ENCODE measurements at regions not wholly inside any gene's neighbourhood (a gene's known extent, or its start where the extent isn't known, plus 50 kb on each side); places are given as distances from the start of the nearest gene placed in this dataset.

GRCh38 chr18:24548583-24548982, 88.1 kb downstream of the HRH4 start:
- TF ChIP-seq TAF1 (IDR thresholded peaks at IDR 0.05; ENCODE audit: borderline replicate concordance, insufficient read depth, low read length): no peak
- no peak for TF ChIP-seq FOXP2 (optimal IDR thresholded peaks at IDR 0.05; ENCODE audit: borderline replicate concordance, extremely low read depth, extremely low read length, insufficient read depth)
- TF ChIP-seq SIN3A (IDR thresholded peaks at IDR 0.05; ENCODE audit: borderline replicate concordance, insufficient read depth, low read length): no peak
- TF ChIP-seq POLR2AphosphoS5 (IDR thresholded peaks at IDR 0.05; ENCODE audit: low read depth, low read length): no peak

DNA sequence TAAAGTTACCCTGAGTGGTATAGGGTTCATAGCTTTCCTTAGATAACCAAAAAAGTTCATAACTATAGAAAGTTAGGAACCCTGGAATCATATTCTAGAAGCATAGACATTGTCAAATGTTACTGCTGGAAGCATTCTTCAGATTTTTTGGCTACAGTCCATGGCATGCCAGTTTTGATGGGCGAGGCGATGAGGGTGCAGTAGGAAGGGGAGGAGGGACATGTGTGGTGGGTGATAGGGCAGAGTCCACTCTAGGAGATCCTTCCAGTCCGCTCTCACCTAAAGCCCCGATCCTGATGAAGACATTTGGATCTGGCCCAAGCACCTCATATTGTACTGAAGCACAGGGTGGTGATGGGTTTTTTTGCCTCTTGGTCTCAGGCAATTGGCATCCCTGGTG, 91.8 kb downstream of the HRH4 start:
- TF ChIP-seq POLR2AphosphoS5 (IDR thresholded peaks at IDR 0.05; ENCODE audit: low read depth, low read length): no peak
- no peak for TF ChIP-seq TAF1 (IDR thresholded peaks at IDR 0.05; ENCODE audit: borderline replicate concordance, insufficient read depth, low read length)
- TF ChIP-seq, protein P1, sequence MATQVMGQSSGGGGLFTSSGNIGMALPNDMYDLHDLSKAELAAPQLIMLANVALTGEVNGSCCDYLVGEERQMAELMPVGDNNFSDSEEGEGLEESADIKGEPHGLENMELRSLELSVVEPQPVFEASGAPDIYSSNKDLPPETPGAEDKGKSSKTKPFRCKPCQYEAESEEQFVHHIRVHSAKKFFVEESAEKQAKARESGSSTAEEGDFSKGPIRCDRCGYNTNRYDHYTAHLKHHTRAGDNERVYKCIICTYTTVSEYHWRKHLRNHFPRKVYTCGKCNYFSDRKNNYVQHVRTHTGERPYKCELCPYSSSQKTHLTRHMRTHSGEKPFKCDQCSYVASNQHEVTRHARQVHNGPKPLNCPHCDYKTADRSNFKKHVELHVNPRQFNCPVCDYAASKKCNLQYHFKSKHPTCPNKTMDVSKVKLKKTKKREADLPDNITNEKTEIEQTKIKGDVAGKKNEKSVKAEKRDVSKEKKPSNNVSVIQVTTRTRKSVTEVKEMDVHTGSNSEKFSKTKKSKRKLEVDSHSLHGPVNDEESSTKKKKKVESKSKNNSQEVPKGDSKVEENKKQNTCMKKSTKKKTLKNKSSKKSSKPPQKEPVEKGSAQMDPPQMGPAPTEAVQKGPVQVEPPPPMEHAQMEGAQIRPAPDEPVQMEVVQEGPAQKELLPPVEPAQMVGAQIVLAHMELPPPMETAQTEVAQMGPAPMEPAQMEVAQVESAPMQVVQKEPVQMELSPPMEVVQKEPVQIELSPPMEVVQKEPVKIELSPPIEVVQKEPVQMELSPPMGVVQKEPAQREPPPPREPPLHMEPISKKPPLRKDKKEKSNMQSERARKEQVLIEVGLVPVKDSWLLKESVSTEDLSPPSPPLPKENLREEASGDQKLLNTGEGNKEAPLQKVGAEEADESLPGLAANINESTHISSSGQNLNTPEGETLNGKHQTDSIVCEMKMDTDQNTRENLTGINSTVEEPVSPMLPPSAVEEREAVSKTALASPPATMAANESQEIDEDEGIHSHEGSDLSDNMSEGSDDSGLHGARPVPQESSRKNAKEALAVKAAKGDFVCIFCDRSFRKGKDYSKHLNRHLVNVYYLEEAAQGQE (IDR thresholded peaks at IDR 0.05; ENCODE audit: insufficient read depth in 1 of 2, low read depth in 2 of 2, low read length in 2 of 2): no peak
- no peak for TF ChIP-seq FOXP2 (optimal IDR thresholded peaks at IDR 0.05; ENCODE audit: borderline replicate concordance, extremely low read depth, extremely low read length, insufficient read depth)
- TF ChIP-seq SIN3A (IDR thresholded peaks at IDR 0.05; ENCODE audit: borderline replicate concordance, insufficient read depth, low read length): no peak

GRCh38 chr18:24553571-24554285, 93.3 kb downstream of the HRH4 start:
- no peak for TF ChIP-seq TAF1 (IDR thresholded peaks at IDR 0.05; ENCODE audit: borderline replicate concordance, insufficient read depth, low read length)
- TF ChIP-seq, protein P1 (IDR thresholded peaks at IDR 0.05; ENCODE audit: insufficient read depth in 1 of 2, low read depth in 2 of 2, low read length in 2 of 2): no peak
- no peak for TF ChIP-seq FOXP2 (optimal IDR thresholded peaks at IDR 0.05; ENCODE audit: borderline replicate concordance, extremely low read depth, extremely low read length, insufficient read depth)
- no peak for TF ChIP-seq SIN3A (IDR thresholded peaks at IDR 0.05; ENCODE audit: borderline replicate concordance, insufficient read depth, low read length)
- no peak for TF ChIP-seq POLR2AphosphoS5 (IDR thresholded peaks at IDR 0.05; ENCODE audit: low read depth, low read length)

- no peak for TF ChIP-seq POLR2AphosphoS5 (IDR thresholded peaks at IDR 0.05; ENCODE audit: low read depth, low read length)
- TF ChIP-seq, protein P1 (IDR thresholded peaks at IDR 0.05; ENCODE audit: insufficient read depth in 1 of 2, low read depth in 2 of 2, low read length in 2 of 2): no peak
- TF ChIP-seq SIN3A (IDR thresholded peaks at IDR 0.05; ENCODE audit: borderline replicate concordance, insufficient read depth, low read length): no peak
- TF ChIP-seq TAF1 (IDR thresholded peaks at IDR 0.05; ENCODE audit: borderline replicate concordance, insufficient read depth, low read length): no peak
- no peak for TF ChIP-seq FOXP2 (optimal IDR thresholded peaks at IDR 0.05; ENCODE audit: borderline replicate concordance, extremely low read depth, extremely low read length, insufficient read depth)
Observed at GRCh38 chr18:24558403-24558802, 98.0 kb downstream of the HRH4 start.

DNA sequence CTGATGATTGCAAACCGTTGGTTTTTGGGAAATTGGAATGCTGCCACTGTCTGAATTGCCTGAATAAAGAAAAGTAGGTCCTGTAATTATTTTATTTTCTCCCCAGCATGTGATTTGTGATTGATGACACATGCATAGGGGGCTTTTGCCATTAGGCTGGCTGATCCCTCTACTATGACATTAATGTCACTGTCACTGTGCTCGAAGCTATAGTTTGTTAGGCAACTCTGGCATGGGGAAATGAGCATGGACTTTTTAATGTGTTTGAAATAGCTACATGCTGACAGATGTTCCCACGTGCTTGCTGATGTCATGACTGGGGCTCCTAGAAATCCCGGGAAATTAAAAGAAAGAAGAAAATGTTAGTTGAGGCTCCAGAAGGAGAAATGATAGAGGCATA, 99.1 kb downstream of the HRH4 start:
- no peak for TF ChIP-seq SIN3A (IDR thresholded peaks at IDR 0.05; ENCODE audit: borderline replicate concordance, insufficient read depth, low read length)
- no peak for TF ChIP-seq FOXP2 (optimal IDR thresholded peaks at IDR 0.05; ENCODE audit: borderline replicate concordance, extremely low read depth, extremely low read length, insufficient read depth)

GRCh38 chr18:24560511-24560981, 100.1 kb downstream of the HRH4 start:
- TF ChIP-seq TAF1 (IDR thresholded peaks at IDR 0.05; ENCODE audit: borderline replicate concordance, insufficient read depth, low read length) (no peak), FOXP2 (optimal IDR thresholded peaks at IDR 0.05; ENCODE audit: borderline replicate concordance, extremely low read depth, extremely low read length, insufficient read depth) (no peak), POLR2AphosphoS5 (IDR thresholded peaks at IDR 0.05; ENCODE audit: low read depth, low read length) (no peak), SIN3A (IDR thresholded peaks at IDR 0.05; ENCODE audit: borderline replicate concordance, insufficient read depth, low read length) (no peak)
- TF ChIP-seq, protein P1 (IDR thresholded peaks at IDR 0.05; ENCODE audit: insufficient read depth in 1 of 2, low read depth in 2 of 2, low read length in 2 of 2): no peak
